CD4-positive, alpha-beta T cell (primary cell): ENCODE measurements at regions not wholly inside any gene's neighbourhood (a gene's known extent, or its start where the extent isn't known, plus 50 kb on each side); places are given as distances from the start of the nearest gene placed in this dataset.

Source experiments
- ATAC-seq: fragments of 200-7000 bp; cut with Tn5 transposase; one replicate; pipeline ENCODE4 v1.10.0; 2022; ENCODE audit warnings: mild to moderate bottlenecking; ENCODE audit not compliant: poor library complexity
- CTCF ChIA-PET: fragments of 350-600 bp; sonication (Branson Sonifier 250); formaldehyde crosslinking; loops from one replicate; lab custom pipeline; 2021; ENCODE audit warnings: antibody characterized with exemption, inconsistent platforms; lab: Charles Lee
- POLR2A ChIA-PET: fragments of 350-600 bp; sonication (Branson Sonifier 250); formaldehyde crosslinking; loops from one replicate; lab custom pipeline; 2021; ENCODE audit warnings: antibody characterized with exemption, inconsistent platforms; lab: Charles Lee
- DNase-seq, 14 experiments: peaks; one replicate each; pipeline ENCODE4 v3.0.0-alpha.2; 2013 to 2020; ENCODE audit warnings: mixed read lengths in 2 of 14
- H3K27ac ChIP-seq, 2 donors: one replicate each; pipeline versions ENCODE4 v1.5.1 to v1.7.0; 2013; ENCODE audit warnings: low read length in 2 of 2, low read depth in 1 of 2, mild to moderate bottlenecking in 1 of 2
- H3K27me3 ChIP-seq, 2 experiments: 1 replicate in 1 of 2; 2 replicates in 1 of 2; pipeline versions ENCODE4 v1.6.1 to v1.7.0; 2013; ENCODE audit warnings: low read length in 2 of 2, control low read depth in 1 of 2, mild to moderate bottlenecking in 1 of 2, moderate library complexity in 1 of 2; ENCODE audit not compliant: insufficient read depth in 2 of 2, control insufficient read depth in 1 of 2
- H3K36me3 ChIP-seq: one replicate; pipeline ENCODE4 v1.6.1; 2013; ENCODE audit warnings: low read length, control low read depth; ENCODE audit not compliant: insufficient read depth
- H3K4me1 ChIP-seq: one replicate; pipeline ENCODE4 v1.6.1; 2013; ENCODE audit warnings: low read length, control low read depth; ENCODE audit not compliant: insufficient read depth
- H3K4me3 ChIP-seq: one replicate; pipeline ENCODE4 v1.5.1; 2013; ENCODE audit warnings: mild to moderate bottlenecking, low read length, moderate library complexity
- H3K9me3 ChIP-seq, 2 experiments: 1 replicate in 1 of 2; 2 replicates in 1 of 2; pipeline versions ENCODE4 v1.6.1 to v1.7.0; 2013; ENCODE audit warnings: low read length in 2 of 2, mild to moderate bottlenecking in 2 of 2, control low read depth in 1 of 2, moderate library complexity in 1 of 2; ENCODE audit not compliant: control insufficient read depth in 1 of 2, insufficient read depth in 1 of 2
- H3K27ac Mint-ChIP-seq: one replicate; pipeline ENCODE4 v1.8.0; 2020; ENCODE audit warnings: mixed read lengths
- H3K27me3 Mint-ChIP-seq: one replicate; pipeline ENCODE4 v1.8.0; 2021; ENCODE audit warnings: mixed read lengths
- H3K36me3 Mint-ChIP-seq: one replicate; pipeline ENCODE4 v1.8.0; 2021; ENCODE audit warnings: low read depth, mixed read lengths
- H3K4me1 Mint-ChIP-seq: one replicate; pipeline ENCODE4 v1.8.0; 2021; ENCODE audit warnings: low read depth, mixed read lengths
- H3K4me3 Mint-ChIP-seq: one replicate; pipeline ENCODE4 v1.8.0; 2020; ENCODE audit warnings: mild to moderate bottlenecking, mixed read lengths
- H3K9me3 Mint-ChIP-seq: one replicate; pipeline ENCODE4 v1.8.0; 2020; ENCODE audit warnings: mixed read lengths
- CTCF ChIP-seq: fragments of 200-600 bp; IDR thresholded peaks from one replicate; pipeline ENCODE4 v1.8.0; 2022; ENCODE audit warnings: antibody characterized with exemption, mild to moderate bottlenecking
- intact Hi-C, 2 experiments: fragments of 100-400 bp; cut with DNase I in 1 of 2; cut with micrococcal nuclease in 1 of 2; formaldehyde crosslinking; loops; one replicate each; pipeline versions ENCODE4 v1.15.1 to v1.9.0; 2023 to 2025; cut with DNase I, micrococcal nuclease

- Mint-ChIP-seq H3K27me3 (no peaks in the 10 kb centered on the region), H3K4me3 (no peak overlapping the region), H3K9me3 (peaks cover 3% of the 10 kb centered on the region), H3K4me1 (no peaks in the 10 kb centered on the region), H3K36me3 (no peaks in the 10 kb centered on the region), H3K27ac (no peak overlapping the region)
- Histone ChIP-seq H3K36me3 (no peaks in the 10 kb centered on the region), H3K4me3 (no peak overlapping the region), H3K27me3 (no peaks in the 10 kb centered on the region), H3K27ac (no peak overlapping the region), H3K9me3 (peaks cover 0 to 5% of the 10 kb centered on the region in 2 experiments), H3K4me1 (no peaks in the 10 kb centered on the region)
- intact Hi-C loops, result no loop called here
- TF ChIP-seq CTCF, result no peak
- POLR2A ChIA-PET, result no interaction called here
- DNase-seq (no peak), ATAC-seq (no peak)
- CTCF ChIA-PET, result no interaction called here
These were observed 779.0 kb upstream of the COX7C start for GRCh38 chr5:85838781-85839180.

DNA sequence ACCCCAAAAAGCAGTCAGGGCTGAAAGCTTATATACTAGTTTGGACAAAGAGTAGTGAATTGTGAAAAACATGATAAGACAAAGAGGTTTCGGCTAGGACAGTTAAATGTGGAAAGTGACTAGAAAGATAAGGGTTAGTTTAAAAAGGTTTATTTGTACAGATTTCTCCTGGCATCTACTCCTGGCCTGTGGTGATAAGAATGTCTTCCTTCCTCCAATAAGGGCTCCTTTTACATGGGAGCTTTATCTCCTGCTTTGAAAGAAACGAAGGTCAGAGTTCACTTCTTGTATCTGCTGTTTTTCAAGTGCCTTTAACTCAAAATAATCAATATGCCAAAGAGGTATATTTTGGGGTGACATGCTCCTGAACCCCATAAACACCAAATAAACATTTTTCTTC is 776.1 kb upstream of the COX7C start:
- no peaks in the 10 kb centered on the region for H3K4me1 Mint-ChIP-seq
- H3K27ac Mint-ChIP-seq, result no peak overlapping the region
- peaks cover 3% of the 10 kb centered on the region for H3K9me3 Mint-ChIP-seq
- Histone ChIP-seq H3K4me3 (no peak overlapping the region), H3K27me3 (no peaks in the 10 kb centered on the region), H3K27ac (no peak overlapping the region), H3K9me3 (peaks cover 0 to 5% of the 10 kb centered on the region in 2 experiments), H3K36me3 (no peaks in the 10 kb centered on the region), H3K4me1 (no peaks in the 10 kb centered on the region)
- DNase-seq (no peak), ATAC-seq (no peak)
- CTCF ChIA-PET, result no interaction called here
- POLR2A ChIA-PET, result no interaction called here
- H3K36me3 Mint-ChIP-seq, result no peaks in the 10 kb centered on the region
- H3K4me3 Mint-ChIP-seq, result no peak overlapping the region
- intact Hi-C loops, result no loop called here
- no peak for TF ChIP-seq CTCF
- H3K27me3 Mint-ChIP-seq, result no peaks in the 10 kb centered on the region

- Mint-ChIP-seq H3K4me1 (no peaks in the 10 kb centered on the region), H3K4me3 (no peak overlapping the region), H3K9me3 (peaks cover 3% of the 10 kb centered on the region), H3K27me3 (no peaks in the 10 kb centered on the region), H3K27ac (no peak overlapping the region), H3K36me3 (no peaks in the 10 kb centered on the region)
- TF ChIP-seq CTCF, result no peak
- intact Hi-C loops, result no loop called here
- H3K27me3 ChIP-seq, result no peaks in the 10 kb centered on the region
- ChIA-PET POLR2A (no interaction called here), CTCF (no interaction called here)
- no peaks in the 10 kb centered on the region for H3K4me1 ChIP-seq
- H3K27ac ChIP-seq, result no peak overlapping the region
- DNase-seq, result no peak
- H3K36me3 ChIP-seq, result no peaks in the 10 kb centered on the region
- peaks cover 0 to 5% of the 10 kb centered on the region in 2 experiments for H3K9me3 ChIP-seq
- no peak overlapping the region for H3K4me3 ChIP-seq
- no peak for ATAC-seq
These were observed 774.2 kb upstream of the COX7C start for GRCh38 chr5:85843535-85843934.
